HCT116 (cell line): ENCODE measurements at regions not wholly inside any gene's neighbourhood (a gene's known extent, or its start where the extent isn't known, plus 50 kb on each side); places are given as distances from the start of the nearest gene placed in this dataset.

Experiments
- CEBPB ChIP-seq: IDR thresholded peaks from 2 replicates; pipeline ENCODE4 v1.6.1; 2012; ENCODE audit warnings: low read depth
- CTCF ChIP-seq, 3 experiments: fragments of 200-600 bp in 1 of 3; sonication (generic) in 1 of 3; IDR thresholded peaks in 2 of 3; conservative IDR thresholded peaks in 1 of 3; 2 replicates each; pipeline ENCODE4 v1.5.1; 2012 to 2017; ENCODE audit warnings: low read depth in 2 of 3, low read length in 2 of 3, antibody characterized with exemption in 1 of 3, borderline replicate concordance in 1 of 3, control low read depth in 1 of 3, mild to moderate bottlenecking in 1 of 3, mixed read lengths in 1 of 3, mixed run types in 1 of 3, moderate library complexity in 1 of 3; ENCODE audit not compliant: insufficient read depth in 1 of 3
- EGR1 ChIP-seq: IDR thresholded peaks from 2 replicates; pipeline ENCODE4 v1.6.1; 2012; ENCODE audit warnings: low read depth
- EZH2phosphoT487 ChIP-seq: fragments of 200-600 bp; IDR thresholded peaks from 2 replicates; pipeline ENCODE4 v1.6.1; 2018; ENCODE audit warnings: antibody characterized with exemption, borderline replicate concordance
- MAX ChIP-seq: IDR thresholded peaks from 2 replicates; pipeline ENCODE4 v1.6.1; 2012
- POLR2A ChIP-seq: IDR thresholded peaks from 2 replicates; pipeline ENCODE4 v1.7.0; 2011; ENCODE audit warnings: borderline replicate concordance; ENCODE audit not compliant: insufficient read depth, insufficient read length; ENCODE audit errors: extremely low read depth
- POLR2AphosphoS5 ChIP-seq: IDR thresholded peaks from 2 replicates; pipeline ENCODE4 v1.6.1; 2011; ENCODE audit warnings: mild to moderate bottlenecking, low read depth, low read length, moderate library complexity
- RAD21 ChIP-seq: IDR thresholded peaks from 2 replicates; pipeline ENCODE4 v1.6.1; 2012; ENCODE audit warnings: low read depth, mild to moderate bottlenecking
- REST ChIP-seq: IDR thresholded peaks from 2 replicates; pipeline ENCODE4 v1.6.1; 2012; ENCODE audit warnings: low read depth
- YY1 ChIP-seq: IDR thresholded peaks from 2 replicates; pipeline ENCODE4 v1.6.1; 2011; ENCODE audit warnings: low read length, low read depth, moderate library complexity, mild to moderate bottlenecking; ENCODE audit not compliant: insufficient replicate concordance; ENCODE audit errors: extremely low read depth
- ZFX ChIP-seq: fragments of 450-650 bp; IDR thresholded peaks from 2 replicates; pipeline ENCODE4 v1.6.1; 2017
- TF ChIP-seq, protein P1 (sequence below): IDR thresholded peaks from 2 replicates; pipeline ENCODE4 v1.6.1; 2012

- TF ChIP-seq CTCF (IDR thresholded peaks at IDR 0.05 in 2 of 3, conservative IDR thresholded peaks at IDR 0.05 in 1 of 3; ENCODE audit: borderline replicate concordance in 1 of 3, insufficient read depth in 1 of 3, low read depth in 2 of 3, low read length in 2 of 3) (no peak), EGR1 (no peak), ZFX (no peak), POLR2A (no peak), CEBPB (no peak), POLR2AphosphoS5 (no peak), MAX (no peak), YY1 (no peak), EZH2phosphoT487 (no peak), REST (no peak), RAD21 (no peak)
- TF ChIP-seq, protein P1, sequence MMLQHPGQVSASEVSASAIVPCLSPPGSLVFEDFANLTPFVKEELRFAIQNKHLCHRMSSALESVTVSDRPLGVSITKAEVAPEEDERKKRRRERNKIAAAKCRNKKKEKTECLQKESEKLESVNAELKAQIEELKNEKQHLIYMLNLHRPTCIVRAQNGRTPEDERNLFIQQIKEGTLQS: no peak
Observed at GRCh38 chr5:15304914-15305834, 194.8 kb upstream of the FBXL7 start.
